NCI-H2171 (cell line): ENCODE measurements at regions not wholly inside any gene's neighbourhood (a gene's known extent, or its start where the extent isn't known, plus 50 kb on each side); places are given as distances from the start of the nearest gene placed in this dataset.

ENCODE experiments used
- DNase-seq: peaks from one replicate; lab custom pipeline; 2025; lab: John Stamatoyannopoulos, UW

DNA sequence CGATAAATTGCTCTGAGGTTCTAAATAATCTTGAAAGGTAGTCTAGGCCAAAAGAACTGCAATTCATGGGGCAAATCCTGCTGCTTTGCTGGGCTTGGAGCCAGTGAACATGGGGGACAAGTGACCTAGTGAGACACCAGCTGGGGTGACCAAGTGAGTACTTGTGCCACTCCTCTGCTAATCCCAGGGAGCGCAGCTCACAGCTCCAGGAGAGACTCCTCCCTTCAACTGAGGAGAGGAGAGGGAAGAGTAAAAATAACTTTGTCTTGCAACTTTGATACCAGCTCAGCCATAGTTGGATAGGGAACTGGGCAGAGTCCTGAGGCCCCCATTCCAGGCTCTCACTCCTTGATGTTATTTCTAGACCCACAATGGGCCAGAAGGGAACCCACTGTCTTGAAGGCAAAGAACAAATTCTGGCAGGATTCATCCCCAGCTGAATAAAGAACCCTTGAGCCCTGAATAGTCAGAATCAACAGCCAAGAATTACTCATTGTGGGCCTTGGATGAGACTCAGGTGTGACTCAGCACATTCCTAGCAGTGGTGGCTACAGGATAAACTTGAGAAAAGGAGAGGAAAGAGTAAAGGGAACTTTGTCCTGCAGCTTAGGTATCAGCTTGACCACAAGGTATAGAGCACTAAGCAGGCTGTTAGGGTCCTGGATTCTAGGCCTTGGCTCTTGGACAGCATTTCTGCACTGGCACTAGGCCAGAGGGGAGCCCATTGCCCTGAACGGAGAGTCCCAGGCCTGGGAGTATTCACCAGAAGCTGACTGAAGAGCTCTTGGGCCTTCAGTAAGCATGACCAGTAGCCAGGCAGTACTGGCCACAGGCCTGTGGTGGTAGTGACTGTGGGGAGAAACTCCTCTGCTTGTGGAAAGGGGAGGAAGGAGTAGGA lies 288.3 kb upstream of the CDH18 start:
- no peak for DNase-seq

DNA sequence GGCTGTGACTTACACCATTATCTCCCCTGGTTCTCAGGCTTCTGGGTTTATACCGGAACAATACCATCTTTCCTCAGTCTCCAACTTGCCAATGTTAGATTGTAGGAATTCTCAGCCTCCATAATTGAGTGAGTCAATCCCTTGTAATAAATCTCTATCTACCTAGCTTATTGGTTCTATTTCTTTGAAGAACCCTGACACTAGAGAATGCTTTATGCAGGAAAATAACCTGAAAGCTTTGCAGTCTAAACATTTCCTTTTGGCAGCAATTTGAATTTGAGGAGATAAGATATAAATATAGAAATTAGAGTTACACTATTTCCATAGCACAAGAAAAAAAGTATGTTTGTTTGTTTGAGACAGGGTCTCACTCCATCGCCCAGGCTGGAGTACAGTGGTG lies 278.1 kb upstream of the CDH18 start:
- no peak for DNase-seq

DNA sequence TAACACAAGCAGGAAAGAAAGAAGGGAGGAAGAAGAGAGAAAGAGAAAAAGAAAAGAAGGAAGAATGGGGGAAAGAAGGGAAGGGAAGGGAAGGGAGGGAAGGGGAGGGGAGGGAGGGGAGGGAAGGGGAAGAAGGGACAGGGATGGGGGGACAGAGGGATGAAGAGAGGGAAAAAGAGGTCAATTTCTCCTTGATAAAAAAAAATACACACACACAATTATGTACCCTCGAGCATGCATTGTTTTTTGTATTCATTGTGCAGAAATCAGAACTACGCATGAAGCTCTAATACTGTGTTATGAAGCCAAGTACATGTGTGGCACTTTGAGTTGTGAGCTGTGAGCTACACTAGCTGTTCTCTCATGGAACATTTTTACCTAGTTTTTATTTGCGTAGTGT lies 274.9 kb upstream of the CDH18 start:
- no peak for DNase-seq

- no peak for DNase-seq
Observed at GRCh38 chr5:20254748-20255147, 266.7 kb upstream of the CDH18 start.

GRCh38 chr5:20248118-20248517 lies 260.1 kb upstream of the CDH18 start:
- no peak for DNase-seq

DNA sequence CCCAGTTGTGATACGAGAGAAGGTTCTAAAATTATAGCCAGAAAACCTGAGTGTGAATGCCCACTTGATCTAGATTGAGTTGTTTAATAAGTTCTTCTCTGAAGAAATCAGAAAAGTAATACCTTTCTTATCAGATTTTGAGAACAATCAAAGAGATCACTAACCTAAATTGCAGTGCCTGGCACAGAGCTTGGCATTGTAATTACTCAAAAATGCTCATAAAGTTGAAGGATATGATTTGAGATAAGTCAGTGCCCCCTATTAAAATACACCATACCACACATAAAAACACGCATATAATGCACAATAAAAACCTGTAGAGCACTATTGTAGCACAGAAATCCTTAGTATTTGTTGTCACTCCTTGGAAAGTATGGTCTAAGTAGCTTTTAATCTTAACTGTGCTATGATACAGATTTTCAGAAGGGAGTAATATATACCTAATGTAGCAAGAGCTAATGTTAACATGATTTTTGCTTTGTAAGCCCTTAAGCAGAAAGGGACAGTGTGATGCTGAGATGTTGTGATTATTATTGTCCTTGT lies 257.5 kb upstream of the CDH18 start:
- no peak for DNase-seq

- no peak for DNase-seq
Observed at GRCh38 chr5:20241351-20241750, 253.4 kb upstream of the CDH18 start.

GRCh38 chr5:20231040-20231439 lies 243.0 kb upstream of the CDH18 start:
- no peak for DNase-seq

- DNase-seq, result no peak
Observed at GRCh38 chr5:20230010-20230409, 242.0 kb upstream of the CDH18 start.

- DNase-seq, result no peak
Observed at GRCh38 chr5:20229303-20230005, 241.5 kb upstream of the CDH18 start.

DNA sequence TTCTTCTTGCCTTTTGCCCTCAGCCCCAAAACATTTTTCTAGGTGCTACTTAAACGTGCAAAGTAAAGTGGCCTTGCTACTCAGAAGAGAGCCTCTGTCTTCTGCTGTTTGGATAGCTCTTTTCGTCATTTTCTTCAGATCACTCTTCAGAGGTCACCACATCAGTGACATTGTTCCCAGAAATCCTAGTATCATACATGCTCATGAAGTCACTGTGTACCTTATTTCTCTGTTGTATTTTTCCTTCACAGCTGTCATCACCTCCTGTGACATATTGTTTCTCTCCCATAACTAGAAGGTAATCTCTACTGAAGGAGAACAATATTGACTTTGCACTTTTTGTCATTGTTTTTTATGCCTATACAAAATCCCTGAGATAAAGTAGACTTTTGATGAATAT lies 237.0 kb upstream of the CDH18 start:
- no peak for DNase-seq

- no peak for DNase-seq
Observed at GRCh38 chr5:20224046-20224445, 236.0 kb upstream of the CDH18 start.

DNA sequence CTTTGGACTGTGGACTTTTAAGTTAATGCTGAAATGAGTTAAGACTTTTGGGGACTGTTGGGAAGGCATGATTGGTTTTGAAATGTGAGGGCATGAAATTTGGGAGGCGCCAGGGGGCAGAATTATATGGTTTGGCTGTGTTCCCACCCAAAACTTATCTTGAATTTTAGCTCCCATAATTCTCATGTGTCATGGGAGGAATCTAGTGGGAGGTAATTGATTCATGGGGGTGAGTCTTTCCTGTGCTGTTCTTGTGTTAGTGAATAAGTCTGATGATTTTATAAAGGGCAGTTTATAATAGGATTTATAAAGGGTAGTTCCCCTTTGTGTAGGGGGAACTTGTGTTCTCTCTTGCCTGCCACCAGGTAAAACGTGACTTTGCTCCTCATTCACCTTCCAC lies 235.5 kb upstream of the CDH18 start:
- DNase-seq, result no peak

DNA sequence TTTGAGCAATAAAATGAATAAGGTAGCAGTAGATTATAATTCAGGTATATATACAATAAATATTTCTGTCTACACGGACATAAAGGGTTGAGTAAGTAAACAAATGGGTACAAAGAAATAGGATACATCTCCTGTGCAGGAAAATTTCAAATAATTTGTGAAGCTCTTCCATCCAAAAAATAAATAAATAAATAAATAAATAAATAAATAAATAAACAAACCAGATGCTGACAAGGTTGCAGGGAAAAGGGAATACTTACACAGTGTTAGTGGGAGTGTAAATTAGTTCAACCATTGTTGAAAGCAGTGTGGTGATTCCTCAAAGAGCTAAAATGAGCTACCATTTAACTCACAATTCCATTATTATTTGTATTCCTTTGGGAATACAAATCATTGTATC lies 227.3 kb upstream of the CDH18 start:
- DNase-seq, result no peak

GRCh38 chr5:20213803-20214202 lies 225.8 kb upstream of the CDH18 start:
- DNase-seq, result no peak

DNA sequence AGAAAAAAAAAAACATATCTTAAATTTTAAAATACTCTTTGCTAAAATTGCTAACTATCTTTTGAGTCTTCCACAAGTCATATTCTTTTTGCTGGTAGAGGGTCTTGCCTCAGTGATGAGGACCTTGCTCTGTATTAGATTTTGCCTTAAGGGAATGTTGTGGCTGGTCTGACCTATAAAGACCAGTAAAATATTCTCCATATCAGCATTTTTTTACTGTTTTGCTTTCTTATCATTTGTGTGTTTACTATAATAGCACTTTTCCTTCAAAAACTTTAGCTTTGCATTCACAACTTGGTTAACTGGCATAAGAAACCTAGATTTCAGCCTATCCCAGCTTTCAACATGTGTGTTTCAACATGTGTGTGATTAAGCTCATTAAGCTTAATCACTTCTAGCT lies 224.7 kb upstream of the CDH18 start:
- no peak for DNase-seq

GRCh38 chr5:20166456-20166855 lies 178.5 kb upstream of the CDH18 start:
- DNase-seq, result peak; percentile 41

GRCh38 chr5:20158006-20158405 lies 170.0 kb upstream of the CDH18 start:
- no peak for DNase-seq

DNA sequence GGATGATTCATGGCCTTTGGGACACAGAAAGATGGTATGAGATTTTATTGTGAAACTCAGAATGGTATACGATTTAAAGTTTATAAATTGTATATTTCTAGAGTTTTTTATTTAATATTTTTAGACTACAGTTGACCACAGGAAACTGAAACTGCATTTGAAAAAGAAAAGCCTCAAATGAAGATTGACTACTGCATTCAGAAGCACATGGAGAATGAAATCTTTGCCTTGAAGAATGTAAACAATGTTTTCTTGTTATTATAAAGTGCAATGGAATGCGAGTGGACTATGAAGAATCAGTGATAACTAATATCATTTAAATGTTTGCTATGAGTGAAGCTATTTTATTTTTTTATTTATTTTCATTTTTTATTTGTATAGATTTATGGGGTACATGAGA lies 169.1 kb upstream of the CDH18 start:
- no peak for DNase-seq

GRCh38 chr5:20145240-20145639 lies 157.2 kb upstream of the CDH18 start:
- DNase-seq, result no peak

DNA sequence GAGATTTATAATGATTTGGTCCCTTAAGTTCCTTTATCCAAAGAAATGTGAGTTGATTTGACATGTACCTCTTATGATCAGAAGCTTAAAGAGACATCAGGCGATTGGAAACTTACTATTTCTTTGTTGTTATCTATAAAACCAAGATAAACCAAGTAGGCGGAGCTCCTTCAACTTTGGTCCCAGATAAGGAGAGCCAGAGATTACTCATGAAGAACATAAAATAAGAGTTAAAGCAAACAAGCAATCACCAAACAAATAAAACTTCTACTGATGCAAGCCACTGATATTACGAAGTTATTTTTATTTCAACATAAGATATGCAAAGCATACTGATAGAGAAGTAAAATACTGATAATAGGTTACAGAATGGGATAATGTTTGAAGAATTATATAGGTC lies 141.5 kb upstream of the CDH18 start:
- DNase-seq, result no peak

- DNase-seq, result no peak
Observed at GRCh38 chr5:20128343-20128742, 140.3 kb upstream of the CDH18 start.

- DNase-seq, result no peak
Observed at GRCh38 chr5:20114526-20114925, 126.5 kb upstream of the CDH18 start.
